A673 (cell line): ENCODE measurements at regions not wholly inside any gene's neighbourhood (a gene's known extent, or its start where the extent isn't known, plus 50 kb on each side); places are given as distances from the start of the nearest gene placed in this dataset.

Source experiments
- CTCF ChIP-seq: fragments of 300-800, 200-600 bp; sonication (generic); conservative IDR thresholded peaks from 2 replicates; pipeline ENCODE4 v1.5.1; 2017; ENCODE audit warnings: low read depth, mild to moderate bottlenecking, antibody characterized with exemption, low read length, moderate library complexity, mixed read lengths
- EZH2 ChIP-seq: fragments of 200-600 bp; sonication (generic); IDR thresholded peaks from 2 replicates; pipeline ENCODE4 v1.6.1; 2017; ENCODE audit warnings: borderline replicate concordance, low read depth, mild to moderate bottlenecking, mixed read lengths, antibody characterized with exemption, low read length; ENCODE audit not compliant: poor library complexity, severe bottlenecking

GRCh38 chr16:85348911-85349334 is 236.7 kb upstream of the CIBAR2 start:
- TF ChIP-seq CTCF (no peak), EZH2 (no peak)
